GM23338 (cell line): ENCODE measurements at regions not wholly inside any gene's neighbourhood (a gene's known extent, or its start where the extent isn't known, plus 50 kb on each side); places are given as distances from the start of the nearest gene placed in this dataset.

Experiments
- ATAC-seq: fragments of 200-7000 bp; cut with Tn5 transposase; 3 replicates; pipeline ENCODE4 v1.9.1; 2020
- DNase-seq: peaks from one replicate; pipeline ENCODE4 v3.0.0-alpha.2; 2015; ENCODE audit warnings: low spot score
- H2AFZ ChIP-seq: fragments of 200-600 bp; sonication (generic); 2 replicates; pipeline ENCODE4 v1.8.0; 2016; ENCODE audit warnings: antibody characterized with exemption, mild to moderate bottlenecking, moderate library complexity
- H3F3A ChIP-seq: fragments of 200-600 bp; sonication (generic); replicated peaks from 2 replicates; pipeline ENCODE4 v1.8.0; 2017; ENCODE audit warnings: antibody characterized with exemption, mixed run types, low read depth
- H3K27ac ChIP-seq: fragments of 200-600 bp; sonication (generic); 2 replicates; pipeline ENCODE4 v1.6.1; 2016; ENCODE audit warnings: low read depth
- H3K27me3 ChIP-seq: fragments of 200-600 bp; sonication (generic); 2 replicates; pipeline ENCODE4 v1.8.0; 2016; ENCODE audit warnings: mild to moderate bottlenecking, mixed run types, moderate library complexity; ENCODE audit not compliant: insufficient read depth
- H3K36me3 ChIP-seq: fragments of 200-600 bp; sonication (generic); 2 replicates; pipeline ENCODE4 v1.8.0; 2016; ENCODE audit warnings: mild to moderate bottlenecking; ENCODE audit not compliant: insufficient read depth
- H3K4me1 ChIP-seq: fragments of 200-600 bp; sonication (generic); 2 replicates; pipeline ENCODE4 v1.8.0; 2016; ENCODE audit warnings: mild to moderate bottlenecking, moderate library complexity; ENCODE audit not compliant: insufficient read depth
- H3K4me2 ChIP-seq: fragments of 200-600 bp; sonication (generic); 2 replicates; pipeline ENCODE4 v1.7.1; 2017; ENCODE audit warnings: mixed run types
- H3K4me3 ChIP-seq: fragments of 200-600 bp; sonication (generic); 2 replicates; pipeline ENCODE4 v1.6.1; 2016; ENCODE audit warnings: mixed run types
- H3K79me2 ChIP-seq: fragments of 200-600 bp; sonication (generic); replicated peaks from 2 replicates; pipeline ENCODE4 v1.8.0; 2017; ENCODE audit warnings: mild to moderate bottlenecking; ENCODE audit not compliant: insufficient read depth
- H3K9me2 ChIP-seq: fragments of 200-600 bp; sonication (generic); 2 replicates; pipeline ENCODE4 v1.8.0; 2017; ENCODE audit not compliant: insufficient read depth
- H4K20me1 ChIP-seq: fragments of 200-600 bp; sonication (generic); replicated peaks from 2 replicates; pipeline ENCODE4 v1.8.0; 2017; ENCODE audit warnings: mild to moderate bottlenecking; ENCODE audit not compliant: insufficient read depth
- H3K27ac Mint-ChIP-seq: 2 replicates; pipeline ENCODE4 v1.8.0; 2020; ENCODE audit warnings: inconsistent platforms, mild to moderate bottlenecking, moderate library complexity, mixed read lengths
- H3K27me3 Mint-ChIP-seq: 3 replicates; pipeline ENCODE4 v1.8.0; 2022; ENCODE audit warnings: low read depth, mild to moderate bottlenecking, moderate library complexity, mixed read lengths, inconsistent platforms; ENCODE audit not compliant: insufficient read depth, poor library complexity
- H3K36me3 Mint-ChIP-seq: 3 replicates; pipeline ENCODE4 v1.8.0; 2021; ENCODE audit warnings: low read depth, mild to moderate bottlenecking, inconsistent platforms, moderate library complexity, mixed read lengths
- H3K4me1 Mint-ChIP-seq: 3 replicates; pipeline ENCODE4 v1.8.0; 2020; ENCODE audit warnings: mild to moderate bottlenecking, inconsistent platforms, mixed read lengths
- H3K4me3 Mint-ChIP-seq: 3 replicates; pipeline ENCODE4 v1.8.0; 2021; ENCODE audit warnings: moderate library complexity, mild to moderate bottlenecking, inconsistent platforms, mixed read lengths
- H3K9me3 Mint-ChIP-seq: 3 replicates; pipeline ENCODE4 v1.8.0; 2020; ENCODE audit warnings: moderate library complexity, mild to moderate bottlenecking, inconsistent platforms, mixed read lengths
- CREB1 ChIP-seq: fragments of 250-450 bp; sonication (Bioruptor Pico); IDR thresholded peaks from 2 replicates; pipeline ENCODE4 v1.5.0; 2020; ENCODE audit warnings: low read depth, mild to moderate bottlenecking, moderate library complexity
- EZH2 ChIP-seq: fragments of 200-600 bp; sonication (generic); IDR thresholded peaks from one replicate; pipeline ENCODE4 v1.8.0; 2017; ENCODE audit warnings: antibody characterized with exemption, mild to moderate bottlenecking, low read depth; ENCODE audit not compliant: unreplicated experiment
- EZH2phosphoT487 ChIP-seq: fragments of 200-600 bp; sonication (generic); IDR thresholded peaks from one replicate; pipeline ENCODE4 v1.8.1; 2018; ENCODE audit warnings: antibody characterized with exemption; ENCODE audit not compliant: unreplicated experiment
- JUNB ChIP-seq: IDR thresholded peaks from one replicate; pipeline ENCODE4 v1.6.1; 2016; ENCODE audit warnings: antibody characterized with exemption; ENCODE audit not compliant: unreplicated experiment
- NANOG ChIP-seq: IDR thresholded peaks from 2 replicates; pipeline ENCODE4 v1.6.1; 2016; ENCODE audit warnings: antibody characterized with exemption, borderline replicate concordance
- POLR2AphosphoS5 ChIP-seq: IDR thresholded peaks from 2 replicates; pipeline ENCODE4 v1.6.1; 2016; ENCODE audit warnings: antibody characterized with exemption, low read depth
- REST ChIP-seq: IDR thresholded peaks from one replicate; pipeline ENCODE4 v1.6.1; 2018; ENCODE audit warnings: antibody characterized with exemption; ENCODE audit not compliant: unreplicated experiment
- STAT1 ChIP-seq: IDR thresholded peaks from one replicate; pipeline ENCODE4 v1.6.1; 2016; ENCODE audit warnings: antibody characterized with exemption; ENCODE audit not compliant: unreplicated experiment
- ZNF114 ChIP-seq: fragments of 250-450 bp; sonication (Bioruptor Pico); IDR thresholded peaks from 2 replicates; pipeline ENCODE4 v1.5.0; 2020; ENCODE audit warnings: mild to moderate bottlenecking, moderate library complexity
- ZNF331 ChIP-seq: fragments of 250-450 bp; sonication (Bioruptor Pico); IDR thresholded peaks from 2 replicates; pipeline ENCODE4 v1.5.0; 2020; ENCODE audit warnings: low read depth, mild to moderate bottlenecking, moderate library complexity
- TF ChIP-seq, protein P1 (sequence below): IDR thresholded peaks from 2 replicates; pipeline ENCODE4 v1.6.1; 2016; ENCODE audit warnings: antibody characterized with exemption
- TF ChIP-seq, protein P2 (sequence below), 2 experiments: fragments of 200-600 bp in 1 of 2; sonication (generic) in 1 of 2; conservative IDR thresholded peaks; 2 replicates each; pipeline versions ENCODE4 v1.5.1 to v1.6.1; 2016 to 2017; ENCODE audit warnings: antibody characterized with exemption in 2 of 2, low read depth in 2 of 2, mild to moderate bottlenecking in 2 of 2, moderate library complexity in 1 of 2
- TF ChIP-seq, protein P3 (sequence below): fragments of 250-450 bp; sonication (Bioruptor Pico); IDR thresholded peaks from 2 replicates; pipeline ENCODE4 v1.5.0; 2020; ENCODE audit warnings: mild to moderate bottlenecking, moderate library complexity

- Histone ChIP-seq H3K36me3 (no peaks in the 10 kb centered on the region; the same call in 1 of the 2 replicates), H3F3A (no peaks in the 10 kb centered on the region), H3K27ac (no peak overlapping the region), H3K4me2 (0 out of 2 replicates have a peak overlapping the region, but pooled peaks have one; percentile 19), H3K9me2 (0 out of 2 replicates have a peak, but pooled peaks cover 10% of the 10 kb centered on the region), H4K20me1 (no peaks in the 10 kb centered on the region), H3K4me3 (no peak overlapping the region), H3K4me1 (peaks cover 4% of the 10 kb centered on the region; the same call in 1 of the 2 replicates), H2AFZ (no peak overlapping the region), H3K27me3 (no peaks in the 10 kb centered on the region), H3K79me2 (no peaks in the 10 kb centered on the region)
- Mint-ChIP-seq H3K4me1 (peaks cover 12% of the 10 kb centered on the region), H3K27ac (no peak overlapping the region), H3K27me3 (no peaks in the 10 kb centered on the region), H3K9me3 (no peaks in the 10 kb centered on the region), H3K36me3 (no peaks in the 10 kb centered on the region), H3K4me3 (no peak overlapping the region)
- TF ChIP-seq POLR2AphosphoS5 (no peak), CREB1 (no peak), ZNF114 (no peak), ZNF331 (CRISPR knock-in tag) (no peak), EZH2 (no peak), REST (no peak), JUNB (no peak), NANOG (no peak), STAT1 (no peak), EZH2phosphoT487 (no peak)
- TF ChIP-seq, protein P1, sequence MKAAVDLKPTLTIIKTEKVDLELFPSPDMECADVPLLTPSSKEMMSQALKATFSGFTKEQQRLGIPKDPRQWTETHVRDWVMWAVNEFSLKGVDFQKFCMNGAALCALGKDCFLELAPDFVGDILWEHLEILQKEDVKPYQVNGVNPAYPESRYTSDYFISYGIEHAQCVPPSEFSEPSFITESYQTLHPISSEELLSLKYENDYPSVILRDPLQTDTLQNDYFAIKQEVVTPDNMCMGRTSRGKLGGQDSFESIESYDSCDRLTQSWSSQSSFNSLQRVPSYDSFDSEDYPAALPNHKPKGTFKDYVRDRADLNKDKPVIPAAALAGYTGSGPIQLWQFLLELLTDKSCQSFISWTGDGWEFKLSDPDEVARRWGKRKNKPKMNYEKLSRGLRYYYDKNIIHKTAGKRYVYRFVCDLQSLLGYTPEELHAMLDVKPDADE = no peak
- TF ChIP-seq, protein P2, sequence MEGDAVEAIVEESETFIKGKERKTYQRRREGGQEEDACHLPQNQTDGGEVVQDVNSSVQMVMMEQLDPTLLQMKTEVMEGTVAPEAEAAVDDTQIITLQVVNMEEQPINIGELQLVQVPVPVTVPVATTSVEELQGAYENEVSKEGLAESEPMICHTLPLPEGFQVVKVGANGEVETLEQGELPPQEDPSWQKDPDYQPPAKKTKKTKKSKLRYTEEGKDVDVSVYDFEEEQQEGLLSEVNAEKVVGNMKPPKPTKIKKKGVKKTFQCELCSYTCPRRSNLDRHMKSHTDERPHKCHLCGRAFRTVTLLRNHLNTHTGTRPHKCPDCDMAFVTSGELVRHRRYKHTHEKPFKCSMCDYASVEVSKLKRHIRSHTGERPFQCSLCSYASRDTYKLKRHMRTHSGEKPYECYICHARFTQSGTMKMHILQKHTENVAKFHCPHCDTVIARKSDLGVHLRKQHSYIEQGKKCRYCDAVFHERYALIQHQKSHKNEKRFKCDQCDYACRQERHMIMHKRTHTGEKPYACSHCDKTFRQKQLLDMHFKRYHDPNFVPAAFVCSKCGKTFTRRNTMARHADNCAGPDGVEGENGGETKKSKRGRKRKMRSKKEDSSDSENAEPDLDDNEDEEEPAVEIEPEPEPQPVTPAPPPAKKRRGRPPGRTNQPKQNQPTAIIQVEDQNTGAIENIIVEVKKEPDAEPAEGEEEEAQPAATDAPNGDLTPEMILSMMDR (conservative IDR thresholded peaks at IDR 0.05; ENCODE audit: low read depth in 2 of 2) = no peak
- TF ChIP-seq, protein P3, sequence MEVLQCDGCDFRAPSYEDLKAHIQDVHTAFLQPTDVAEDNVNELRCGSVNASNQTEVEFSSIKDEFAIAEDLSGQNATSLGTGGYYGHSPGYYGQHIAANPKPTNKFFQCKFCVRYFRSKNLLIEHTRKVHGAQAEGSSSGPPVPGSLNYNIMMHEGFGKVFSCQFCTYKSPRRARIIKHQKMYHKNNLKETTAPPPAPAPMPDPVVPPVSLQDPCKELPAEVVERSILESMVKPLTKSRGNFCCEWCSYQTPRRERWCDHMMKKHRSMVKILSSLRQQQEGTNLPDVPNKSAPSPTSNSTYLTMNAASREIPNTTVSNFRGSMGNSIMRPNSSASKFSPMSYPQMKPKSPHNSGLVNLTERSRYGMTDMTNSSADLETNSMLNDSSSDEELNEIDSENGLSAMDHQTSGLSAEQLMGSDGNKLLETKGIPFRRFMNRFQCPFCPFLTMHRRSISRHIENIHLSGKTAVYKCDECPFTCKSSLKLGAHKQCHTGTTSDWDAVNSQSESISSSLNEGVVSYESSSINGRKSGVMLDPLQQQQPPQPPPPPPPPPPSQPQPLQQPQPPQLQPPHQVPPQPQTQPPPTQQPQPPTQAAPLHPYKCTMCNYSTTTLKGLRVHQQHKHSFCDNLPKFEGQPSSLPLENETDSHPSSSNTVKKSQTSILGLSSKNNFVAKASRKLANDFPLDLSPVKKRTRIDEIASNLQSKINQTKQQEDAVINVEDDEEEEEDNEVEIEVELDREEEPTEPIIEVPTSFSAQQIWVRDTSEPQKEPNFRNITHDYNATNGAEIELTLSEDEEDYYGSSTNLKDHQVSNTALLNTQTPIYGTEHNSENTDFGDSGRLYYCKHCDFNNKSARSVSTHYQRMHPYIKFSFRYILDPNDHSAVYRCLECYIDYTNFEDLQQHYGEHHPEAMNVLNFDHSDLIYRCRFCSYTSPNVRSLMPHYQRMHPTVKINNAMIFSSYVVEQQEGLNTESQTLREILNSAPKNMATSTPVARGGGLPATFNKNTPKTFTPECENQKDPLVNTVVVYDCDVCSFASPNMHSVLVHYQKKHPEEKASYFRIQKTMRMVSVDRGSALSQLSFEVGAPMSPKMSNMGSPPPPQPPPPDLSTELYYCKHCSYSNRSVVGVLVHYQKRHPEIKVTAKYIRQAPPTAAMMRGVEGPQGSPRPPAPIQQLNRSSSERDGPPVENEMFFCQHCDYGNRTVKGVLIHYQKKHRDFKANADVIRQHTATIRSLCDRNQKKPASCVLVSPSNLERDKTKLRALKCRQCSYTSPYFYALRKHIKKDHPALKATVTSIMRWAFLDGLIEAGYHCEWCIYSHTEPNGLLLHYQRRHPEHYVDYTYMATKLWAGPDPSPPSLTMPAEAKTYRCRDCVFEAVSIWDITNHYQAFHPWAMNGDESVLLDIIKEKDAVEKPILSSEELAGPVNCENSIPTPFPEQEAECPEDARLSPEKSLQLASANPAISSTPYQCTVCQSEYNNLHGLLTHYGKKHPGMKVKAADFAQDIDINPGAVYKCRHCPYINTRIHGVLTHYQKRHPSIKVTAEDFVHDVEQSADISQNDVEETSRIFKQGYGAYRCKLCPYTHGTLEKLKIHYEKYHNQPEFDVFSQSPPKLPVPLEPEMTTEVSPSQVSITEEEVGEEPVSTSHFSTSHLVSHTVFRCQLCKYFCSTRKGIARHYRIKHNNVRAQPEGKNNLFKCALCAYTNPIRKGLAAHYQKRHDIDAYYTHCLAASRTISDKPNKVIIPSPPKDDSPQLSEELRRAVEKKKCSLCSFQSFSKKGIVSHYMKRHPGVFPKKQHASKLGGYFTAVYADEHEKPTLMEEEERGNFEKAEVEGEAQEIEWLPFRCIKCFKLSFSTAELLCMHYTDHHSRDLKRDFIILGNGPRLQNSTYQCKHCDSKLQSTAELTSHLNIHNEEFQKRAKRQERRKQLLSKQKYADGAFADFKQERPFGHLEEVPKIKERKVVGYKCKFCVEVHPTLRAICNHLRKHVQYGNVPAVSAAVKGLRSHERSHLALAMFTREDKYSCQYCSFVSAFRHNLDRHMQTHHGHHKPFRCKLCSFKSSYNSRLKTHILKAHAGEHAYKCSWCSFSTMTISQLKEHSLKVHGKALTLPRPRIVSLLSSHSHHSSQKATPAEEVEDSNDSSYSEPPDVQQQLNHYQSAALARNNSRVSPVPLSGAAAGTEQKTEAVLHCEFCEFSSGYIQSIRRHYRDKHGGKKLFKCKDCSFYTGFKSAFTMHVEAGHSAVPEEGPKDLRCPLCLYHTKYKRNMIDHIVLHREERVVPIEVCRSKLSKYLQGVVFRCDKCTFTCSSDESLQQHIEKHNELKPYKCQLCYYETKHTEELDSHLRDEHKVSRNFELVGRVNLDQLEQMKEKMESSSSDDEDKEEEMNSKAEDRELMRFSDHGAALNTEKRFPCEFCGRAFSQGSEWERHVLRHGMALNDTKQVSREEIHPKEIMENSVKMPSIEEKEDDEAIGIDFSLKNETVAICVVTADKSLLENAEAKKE (CRISPR knock-in tag) = no peak
- DNase-seq = no peak
- no peak for ATAC-seq
Observed at GRCh38 chr10:33799281-33799943, 464.9 kb upstream of the NRP1 start.
